DND-41 (cell line): ENCODE measurements at regions not wholly inside any gene's neighbourhood (a gene's known extent, or its start where the extent isn't known, plus 50 kb on each side); places are given as distances from the start of the nearest gene placed in this dataset.
A peak's percentile ranks its signal among the peaks of the same experiment; 100 is the strongest.

ENCODE experiments used
- ATAC-seq: fragments of 200-7000 bp; cut with Tn5 transposase; 3 replicates; pipeline ENCODE4 v1.9.1; 2021; ENCODE audit warnings: low read depth; ENCODE audit not compliant: insufficient read depth
- DNase-seq: peaks from one replicate; pipeline ENCODE4 v3.0.0-alpha.2; 2020
- H2AFZ ChIP-seq: 2 replicates; pipeline ENCODE4 v1.6.0; 2012; ENCODE audit warnings: low read depth, low read length
- H3K27ac ChIP-seq: 2 replicates; pipeline ENCODE4 v1.5.1; 2012; ENCODE audit warnings: low read length, inconsistent platforms
- H3K27me3 ChIP-seq: fragments of 200-600 bp; sonication (generic); 2 replicates; pipeline ENCODE4 v1.6.0; 2012; ENCODE audit warnings: low read length, mild to moderate bottlenecking, inconsistent platforms; ENCODE audit not compliant: insufficient read depth, poor library complexity
- H3K36me3 ChIP-seq: 2 replicates; pipeline ENCODE4 v1.5.1; 2012; ENCODE audit warnings: low read length, inconsistent platforms; ENCODE audit not compliant: insufficient read depth
- H3K4me1 ChIP-seq: 2 replicates; pipeline ENCODE4 v1.5.1; 2012; ENCODE audit warnings: mild to moderate bottlenecking, low read length; ENCODE audit not compliant: insufficient read depth
- H3K4me2 ChIP-seq: 2 replicates; pipeline ENCODE4 v1.6.0; 2012; ENCODE audit warnings: mild to moderate bottlenecking, moderate library complexity, low read length, inconsistent platforms; ENCODE audit not compliant: insufficient read depth
- H3K4me3 ChIP-seq, 2 experiments: fragments of 200-600 bp in 1 of 2; shearing (Covaris generic) in 1 of 2; 2 replicates each; pipeline ENCODE4 v1.5.1; 2012 to 2016; ENCODE audit warnings: inconsistent platforms in 2 of 2, low read length in 2 of 2, mild to moderate bottlenecking in 2 of 2, low read depth in 1 of 2, moderate library complexity in 1 of 2
- H3K79me2 ChIP-seq: 2 replicates; pipeline ENCODE4 v1.6.0; 2012; ENCODE audit warnings: low read length, inconsistent platforms; ENCODE audit not compliant: insufficient read depth
- H3K9ac ChIP-seq: 2 replicates; pipeline ENCODE4 v1.6.0; 2012; ENCODE audit warnings: low read depth, mild to moderate bottlenecking, inconsistent platforms, low read length, moderate library complexity
- H3K9me3 ChIP-seq: 2 replicates; pipeline ENCODE4 v1.5.1; 2012; ENCODE audit warnings: low read length, moderate library complexity, mild to moderate bottlenecking, inconsistent platforms; ENCODE audit not compliant: insufficient read depth, severe bottlenecking
- H4K20me1 ChIP-seq: 2 replicates; pipeline ENCODE4 v1.6.0; 2012; ENCODE audit warnings: low read length; ENCODE audit not compliant: insufficient read depth
- EZH2 ChIP-seq: IDR thresholded peaks from 3 replicates; pipeline ENCODE4 v1.6.1; 2012; ENCODE audit warnings: borderline replicate concordance, low read depth, mild to moderate bottlenecking, moderate library complexity, low read length, inconsistent platforms; ENCODE audit not compliant: severe bottlenecking
- TF ChIP-seq, protein P1 (sequence below): IDR thresholded peaks from 2 replicates; pipeline ENCODE4 v1.5.1; 2012; ENCODE audit warnings: borderline replicate concordance, low read length, moderate library complexity, mild to moderate bottlenecking; ENCODE audit not compliant: poor library complexity, severe bottlenecking; ENCODE audit errors: extremely low read depth

GRCh38 chr7:20508109-20508508, 107.4 kb upstream of the ABCB5 start:
- H3K27ac ChIP-seq, result no peak overlapping the region
- no peak overlapping the region for H3K4me2 ChIP-seq
- H4K20me1 ChIP-seq, result no peaks in the 10 kb centered on the region
- TF ChIP-seq, protein P1, sequence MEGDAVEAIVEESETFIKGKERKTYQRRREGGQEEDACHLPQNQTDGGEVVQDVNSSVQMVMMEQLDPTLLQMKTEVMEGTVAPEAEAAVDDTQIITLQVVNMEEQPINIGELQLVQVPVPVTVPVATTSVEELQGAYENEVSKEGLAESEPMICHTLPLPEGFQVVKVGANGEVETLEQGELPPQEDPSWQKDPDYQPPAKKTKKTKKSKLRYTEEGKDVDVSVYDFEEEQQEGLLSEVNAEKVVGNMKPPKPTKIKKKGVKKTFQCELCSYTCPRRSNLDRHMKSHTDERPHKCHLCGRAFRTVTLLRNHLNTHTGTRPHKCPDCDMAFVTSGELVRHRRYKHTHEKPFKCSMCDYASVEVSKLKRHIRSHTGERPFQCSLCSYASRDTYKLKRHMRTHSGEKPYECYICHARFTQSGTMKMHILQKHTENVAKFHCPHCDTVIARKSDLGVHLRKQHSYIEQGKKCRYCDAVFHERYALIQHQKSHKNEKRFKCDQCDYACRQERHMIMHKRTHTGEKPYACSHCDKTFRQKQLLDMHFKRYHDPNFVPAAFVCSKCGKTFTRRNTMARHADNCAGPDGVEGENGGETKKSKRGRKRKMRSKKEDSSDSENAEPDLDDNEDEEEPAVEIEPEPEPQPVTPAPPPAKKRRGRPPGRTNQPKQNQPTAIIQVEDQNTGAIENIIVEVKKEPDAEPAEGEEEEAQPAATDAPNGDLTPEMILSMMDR, result no peak
- no peak for TF ChIP-seq EZH2
- no peaks in the 10 kb centered on the region for H3K27me3 ChIP-seq
- no peaks in the 10 kb centered on the region for H3K36me3 ChIP-seq
- no peaks in the 10 kb centered on the region for H3K9me3 ChIP-seq
- H3K4me1 ChIP-seq, result no peaks in the 10 kb centered on the region
- ATAC-seq (no peak), DNase-seq (no peak)
- H2AFZ ChIP-seq, result no peak overlapping the region
- no peak overlapping the region for H3K4me3 ChIP-seq
- no peaks in the 10 kb centered on the region for H3K79me2 ChIP-seq
- H3K9ac ChIP-seq, result no peak overlapping the region

- no peak for TF ChIP-seq EZH2
- TF ChIP-seq, protein P1, result no peak
- no peak for ATAC-seq
Measured at GRCh38 chr7:20509892-20510572, 105.4 kb upstream of the ABCB5 start.

DNA sequence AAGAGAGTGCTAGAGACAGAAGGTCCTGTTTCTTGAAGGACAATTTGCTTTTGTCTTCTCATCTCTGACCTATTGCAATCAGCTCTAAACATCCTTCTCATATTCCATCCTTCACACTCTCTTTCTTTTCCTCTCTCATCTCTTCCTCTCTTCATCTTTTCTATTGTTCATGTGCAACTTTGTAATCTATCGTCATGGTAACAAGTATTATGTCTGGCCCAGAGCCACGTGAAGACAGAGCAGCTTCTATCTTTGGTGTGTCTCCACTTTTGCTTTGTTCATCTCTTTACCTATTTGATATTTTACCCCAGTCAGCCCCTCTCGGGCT, 104.9 kb upstream of the ABCB5 start:
- TF ChIP-seq, protein P1, result no peak
- no peak for TF ChIP-seq EZH2
- no peaks in the 10 kb centered on the region for H3K9me3 ChIP-seq
- H3K9ac ChIP-seq, result no peak overlapping the region
- H3K27ac ChIP-seq, result no peak overlapping the region
- no peaks in the 10 kb centered on the region for H3K79me2 ChIP-seq
- no peak for ATAC-seq
- H3K4me1 ChIP-seq, result no peaks in the 10 kb centered on the region
- no peaks in the 10 kb centered on the region for H4K20me1 ChIP-seq
- no peak overlapping the region for H3K4me2 ChIP-seq
- H3K27me3 ChIP-seq, result no peaks in the 10 kb centered on the region
- no peak overlapping the region for H2AFZ ChIP-seq
- no peak for DNase-seq
- no peak overlapping the region for H3K4me3 ChIP-seq
- no peaks in the 10 kb centered on the region for H3K36me3 ChIP-seq

More at GRCh38 chr7:20509892-20510572, 105.4 kb upstream of the ABCB5 start:
- Histone ChIP-seq H3K4me1 (no peaks in the 10 kb centered on the region), H3K79me2 (no peaks in the 10 kb centered on the region), H4K20me1 (no peaks in the 10 kb centered on the region), H2AFZ (no peak overlapping the region), H3K36me3 (no peaks in the 10 kb centered on the region), H3K4me3 (no peak overlapping the region), H3K27ac (no peak overlapping the region), H3K4me2 (no peak overlapping the region), H3K9ac (no peak overlapping the region), H3K9me3 (no peaks in the 10 kb centered on the region), H3K27me3 (no peaks in the 10 kb centered on the region)
- DNase-seq, result no peak

DNA sequence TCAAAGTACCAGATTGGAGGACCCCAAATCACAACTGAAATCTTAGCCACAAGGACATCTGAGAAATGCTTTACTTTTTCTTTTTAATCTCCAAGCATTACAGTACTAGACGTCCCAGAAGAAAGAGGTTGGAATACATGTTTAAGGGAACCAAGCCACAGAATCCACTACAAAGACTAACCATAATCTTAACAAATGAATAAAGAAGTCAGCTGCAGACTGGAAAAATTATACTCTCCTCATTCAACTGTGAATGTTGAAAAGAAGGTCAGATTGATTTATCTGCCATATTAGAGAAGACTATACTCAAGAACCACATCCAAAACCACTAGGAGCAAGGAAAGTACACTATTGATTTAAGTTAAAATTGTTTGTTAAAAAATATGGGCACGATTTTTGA, 102.1 kb upstream of the ABCB5 start:
- H3K9ac ChIP-seq, result no peak overlapping the region

More for the DNA sequence above, 102.1 kb upstream of the ABCB5 start:
- Histone ChIP-seq H3K9me3 (no peaks in the 10 kb centered on the region), H3K27me3 (no peaks in the 10 kb centered on the region), H3K36me3 (no peaks in the 10 kb centered on the region), H3K4me1 (no peaks in the 10 kb centered on the region), H3K27ac (no peak overlapping the region), H2AFZ (no peak overlapping the region), H4K20me1 (no peaks in the 10 kb centered on the region), H3K79me2 (no peaks in the 10 kb centered on the region), H3K4me3 (no peak overlapping the region), H3K4me2 (no peak overlapping the region)
- ATAC-seq (peak; percentile 27; the same call in 1 of the 3 replicates), DNase-seq (no peak)
- TF ChIP-seq, protein P1, result no peak
- no peak for TF ChIP-seq EZH2
